Lung (tissue), 11 donors: ENCODE measurements at regions not wholly inside any gene's neighbourhood (a gene's known extent, or its start where the extent isn't known, plus 50 kb on each side); places are given as distances from the start of the nearest gene placed in this dataset.

ENCODE experiments used
- ATAC-seq: fragments of 200-7000 bp; cut with Tn5 transposase; one replicate; pipeline ENCODE4 v1.9.1; 2020; ENCODE audit warnings: moderate number of reproducible peaks; ENCODE audit not compliant: insufficient read depth, low FRiP score
- DNase-seq, 3 donors: peaks; one replicate each; pipeline ENCODE4 v3.0.0-alpha.2; 2013 to 2017
- H3K27ac ChIP-seq, 2 donors: one replicate each; pipeline ENCODE4 v1.5.1; 2013; ENCODE audit warnings: mild to moderate bottlenecking in 2 of 2, moderate library complexity in 2 of 2, control low read depth in 1 of 2, inconsistent platforms in 1 of 2, low read depth in 1 of 2, low read length in 1 of 2
- H3K27me3 ChIP-seq, 3 donors: one replicate each; pipeline ENCODE4 v1.5.1; 2013; ENCODE audit warnings: low read length in 2 of 3; ENCODE audit not compliant: control insufficient read depth in 3 of 3, insufficient read depth in 3 of 3
- H3K36me3 ChIP-seq, 4 donors: one replicate each; pipeline ENCODE4 v1.5.1; 2013; ENCODE audit warnings: low read length in 4 of 4, mild to moderate bottlenecking in 1 of 4, moderate library complexity in 1 of 4; ENCODE audit not compliant: control insufficient read depth in 4 of 4, insufficient read depth in 4 of 4
- H3K4me1 ChIP-seq, 5 donors: one replicate each; pipeline ENCODE4 v1.5.1; 2013; ENCODE audit warnings: low read length in 5 of 5, mild to moderate bottlenecking in 2 of 5, moderate library complexity in 1 of 5; ENCODE audit not compliant: control insufficient read depth in 5 of 5, insufficient read depth in 5 of 5
- H3K4me3 ChIP-seq: one replicate; pipeline ENCODE4 v1.5.1; 2013; ENCODE audit warnings: mild to moderate bottlenecking, control low read depth, moderate library complexity
- H3K9ac ChIP-seq, 2 donors: one replicate each; pipeline ENCODE4 v1.5.1; 2013; ENCODE audit warnings: low read length in 2 of 2, control low read depth in 1 of 2; ENCODE audit not compliant: insufficient read depth in 1 of 2
- H3K9me3 ChIP-seq, 4 donors: one replicate each; pipeline ENCODE4 v1.5.1; 2013; ENCODE audit warnings: low read length in 3 of 4, mild to moderate bottlenecking in 1 of 4, moderate library complexity in 1 of 4; ENCODE audit not compliant: control insufficient read depth in 4 of 4, insufficient read depth in 3 of 4
- WGBS, 2 donors: extraction: QIAGEN DNeasy Blood & Tissue Kit; methylation state at CpG; one replicate each; pipeline ENCODE4 v1.1.7; 2013; 5-methylcytosine and 5-hydroxymethylcytosine counted together
- TF ChIP-seq, protein P1 (sequence below): IDR thresholded peaks from 2 replicates; pipeline ENCODE4 v1.5.1; 2012; ENCODE audit warnings: mild to moderate bottlenecking; ENCODE audit errors: control extremely low read depth, extremely low read depth
- donor health status: control.
- donor health status: control.
- donor health status: Bipolar disorder and iron deficiency.
- donor health status: healthy.
- donor health status: DM: yes; HTN: yes; CAD: no.

DNA sequence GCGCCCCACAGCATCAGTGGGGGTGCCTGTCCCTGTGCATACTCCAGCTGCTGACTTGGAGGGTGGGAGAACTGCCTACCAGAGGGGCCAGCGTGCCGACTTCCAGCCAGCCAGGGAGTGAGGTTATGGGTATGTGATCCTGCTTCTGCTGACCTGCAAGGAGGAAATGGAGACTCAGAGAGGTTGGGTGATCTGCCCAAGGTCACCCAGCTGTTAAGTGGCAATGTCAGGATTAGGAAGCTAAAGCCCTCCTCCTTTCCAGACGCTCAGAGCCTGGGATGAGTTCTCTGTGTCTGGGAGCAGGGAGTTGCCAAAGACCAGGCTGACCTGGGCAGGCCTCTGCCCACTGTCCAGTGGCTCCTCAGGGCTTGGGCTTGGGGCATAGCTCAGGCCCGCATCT lies 169.6 kb downstream of the GLI2 start:
- Histone ChIP-seq H3K9me3 (peaks cover 0 to 1% (median 0%) of the 10 kb centered on the region in 4 donors), H3K4me3 (no peak overlapping the region), H3K36me3 (no peaks in the 10 kb centered on the region), H3K27ac (no peak overlapping the region), H3K9ac (no peak overlapping the region), H3K4me1 (peaks cover 0 to 70% (median 26%) of the 10 kb centered on the region in 5 donors), H3K27me3 (no peaks in the 10 kb centered on the region)
- ATAC-seq (no peak), DNase-seq (no peak)
- TF ChIP-seq, protein P1, sequence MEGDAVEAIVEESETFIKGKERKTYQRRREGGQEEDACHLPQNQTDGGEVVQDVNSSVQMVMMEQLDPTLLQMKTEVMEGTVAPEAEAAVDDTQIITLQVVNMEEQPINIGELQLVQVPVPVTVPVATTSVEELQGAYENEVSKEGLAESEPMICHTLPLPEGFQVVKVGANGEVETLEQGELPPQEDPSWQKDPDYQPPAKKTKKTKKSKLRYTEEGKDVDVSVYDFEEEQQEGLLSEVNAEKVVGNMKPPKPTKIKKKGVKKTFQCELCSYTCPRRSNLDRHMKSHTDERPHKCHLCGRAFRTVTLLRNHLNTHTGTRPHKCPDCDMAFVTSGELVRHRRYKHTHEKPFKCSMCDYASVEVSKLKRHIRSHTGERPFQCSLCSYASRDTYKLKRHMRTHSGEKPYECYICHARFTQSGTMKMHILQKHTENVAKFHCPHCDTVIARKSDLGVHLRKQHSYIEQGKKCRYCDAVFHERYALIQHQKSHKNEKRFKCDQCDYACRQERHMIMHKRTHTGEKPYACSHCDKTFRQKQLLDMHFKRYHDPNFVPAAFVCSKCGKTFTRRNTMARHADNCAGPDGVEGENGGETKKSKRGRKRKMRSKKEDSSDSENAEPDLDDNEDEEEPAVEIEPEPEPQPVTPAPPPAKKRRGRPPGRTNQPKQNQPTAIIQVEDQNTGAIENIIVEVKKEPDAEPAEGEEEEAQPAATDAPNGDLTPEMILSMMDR = no peak
- 75 to 91% methylated on average over 5 of the region's 5 CpGs for WGBS, 2 donors

DNA sequence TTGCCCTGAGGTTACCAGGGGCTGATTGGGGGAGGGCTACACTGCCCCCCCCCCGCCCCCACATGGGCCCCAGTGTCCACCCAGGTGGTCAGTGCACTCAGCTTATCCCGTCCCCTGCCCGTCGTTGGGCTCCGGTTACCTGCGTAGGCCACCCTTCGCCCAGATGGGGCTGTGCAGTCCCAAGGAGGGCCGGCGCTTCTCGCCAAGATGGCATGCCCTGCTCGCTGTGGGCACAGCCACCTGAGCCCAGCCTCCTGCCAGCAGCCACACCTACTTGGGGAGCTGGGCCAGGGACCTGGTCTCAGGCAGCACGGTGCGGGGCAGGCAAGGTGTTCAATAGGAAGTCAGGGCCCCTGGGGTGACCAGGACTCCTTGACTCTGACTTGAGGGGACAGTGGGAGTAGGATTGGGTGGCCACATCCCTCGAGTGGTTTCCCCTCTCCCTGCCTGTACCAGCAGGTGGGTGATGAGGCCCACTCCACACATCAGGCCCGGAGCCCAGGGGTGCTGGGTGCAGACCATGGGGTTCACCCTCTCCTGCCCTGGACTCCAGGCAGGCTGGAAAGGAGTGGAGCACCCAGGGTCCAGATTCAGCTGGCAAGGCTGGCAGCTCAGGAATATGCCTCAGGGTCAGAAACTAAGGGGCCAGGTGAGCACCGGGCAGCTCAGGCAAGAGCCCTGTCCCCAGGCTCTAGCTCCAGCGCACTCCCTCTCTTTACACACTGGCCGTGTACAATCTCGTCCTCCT lies 170.3 kb downstream of the GLI2 start:
- ATAC-seq = no peak
- H3K27me3 ChIP-seq = no peaks in the 10 kb centered on the region
- H3K4me1 ChIP-seq = peaks cover 0 to 70% (median 31%) of the 10 kb centered on the region in 5 donors
- no peak overlapping the region for H3K27ac ChIP-seq
- H3K36me3 ChIP-seq = no peaks in the 10 kb centered on the region
- no peak overlapping the region for H3K4me3 ChIP-seq
- TF ChIP-seq, protein P1 = no peak
- 85 to 93% methylated on average over 17 to 19 of the region's 19 CpGs for WGBS, 2 donors
- DNase-seq = no peak
- H3K9me3 ChIP-seq = peaks cover 0 to 1% (median 0%) of the 10 kb centered on the region in 4 donors
- no peak overlapping the region for H3K9ac ChIP-seq

DNA sequence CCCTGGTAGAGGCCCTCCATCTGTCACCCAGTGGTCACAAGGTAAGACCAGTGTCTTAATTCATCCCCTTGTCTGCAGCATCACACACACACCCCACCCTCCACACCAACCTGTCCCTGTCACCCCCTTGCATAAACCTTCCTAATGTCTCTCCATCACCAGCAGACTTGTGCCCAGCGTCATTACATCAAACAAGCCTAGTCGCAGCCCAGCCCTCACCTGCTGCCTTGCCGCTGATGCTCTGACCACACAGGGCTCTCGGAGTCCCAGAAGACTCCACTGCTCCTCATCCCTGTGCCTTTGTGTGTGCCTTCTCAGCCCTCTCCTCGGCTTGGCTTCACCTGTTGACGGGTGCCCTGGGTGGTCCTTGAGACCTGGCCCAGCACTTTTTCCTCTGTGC lies 171.2 kb downstream of the GLI2 start:
- Histone ChIP-seq H3K36me3 (no peaks in the 10 kb centered on the region), H3K4me3 (no peak overlapping the region), H3K9ac (no peak overlapping the region), H3K9me3 (peaks cover 0 to 1% (median 0%) of the 10 kb centered on the region in 4 donors), H3K27me3 (no peaks in the 10 kb centered on the region), H3K27ac (no peak overlapping the region), H3K4me1 (peaks cover 0 to 72% (median 38%) of the 10 kb centered on the region in 5 donors)
- DNase-seq = no peak
- 92 to 93% methylated on average over 6 of the region's 6 CpGs for WGBS, 2 donors
- TF ChIP-seq, protein P1 = no peak
- ATAC-seq = no peak
